H9 (cell line): ENCODE measurements at regions not wholly inside any gene's neighbourhood (a gene's known extent, or its start where the extent isn't known, plus 50 kb on each side); places are given as distances from the start of the nearest gene placed in this dataset.

Source experiments
- DNase-seq: peaks from one replicate; pipeline ENCODE4 v3.0.0-alpha.2; 2017
- H2AFZ ChIP-seq: one replicate; pipeline ENCODE4 v1.6.1; 2013; ENCODE audit warnings: mild to moderate bottlenecking, low read length, control low read depth, moderate library complexity
- H2AK5ac ChIP-seq: 2 replicates; pipeline ENCODE4 v1.6.1; 2013; ENCODE audit warnings: low read length, control low read depth, mixed read lengths; ENCODE audit not compliant: insufficient read length
- H2BK120ac ChIP-seq: one replicate; pipeline ENCODE4 v1.6.1; 2013; ENCODE audit warnings: low read depth, mild to moderate bottlenecking, low read length, control low read depth, inconsistent platforms; ENCODE audit not compliant: poor library complexity, severe bottlenecking
- H2BK12ac ChIP-seq: 2 replicates; pipeline ENCODE4 v1.6.1; 2013; ENCODE audit warnings: low read length, control low read depth, mixed read lengths, low read depth; ENCODE audit not compliant: insufficient read length
- H2BK15ac ChIP-seq: 2 replicates; pipeline ENCODE4 v1.6.1; 2013; ENCODE audit warnings: low read depth, low read length, control low read depth
- H2BK20ac ChIP-seq: one replicate; pipeline ENCODE4 v1.6.1; 2013; ENCODE audit warnings: low read depth, mild to moderate bottlenecking, low read length, control low read depth, inconsistent platforms; ENCODE audit not compliant: poor library complexity, severe bottlenecking
- H2BK5ac ChIP-seq: 2 replicates; pipeline ENCODE4 v1.6.1; 2013; ENCODE audit warnings: low read length, control low read depth, mixed read lengths; ENCODE audit not compliant: insufficient read length
- H3K14ac ChIP-seq: 2 replicates; pipeline ENCODE4 v1.6.1; 2013; ENCODE audit warnings: low read length, control low read depth; ENCODE audit not compliant: insufficient read depth
- H3K18ac ChIP-seq: 2 replicates; pipeline ENCODE4 v1.6.1; 2013; ENCODE audit warnings: low read depth, mild to moderate bottlenecking, mixed read lengths, low read length, control low read depth; ENCODE audit not compliant: insufficient read length
- H3K23ac ChIP-seq: 2 replicates; pipeline ENCODE4 v1.6.1; 2013; ENCODE audit warnings: low read length, control low read depth, mixed read lengths, low read depth; ENCODE audit not compliant: insufficient read length
- H3K23me2 ChIP-seq: 2 replicates; pipeline ENCODE4 v1.6.1; 2013; ENCODE audit warnings: low read depth, mild to moderate bottlenecking, mixed read lengths, low read length, control low read depth; ENCODE audit not compliant: insufficient read length, poor library complexity, severe bottlenecking
- H3K27ac ChIP-seq: 2 replicates; pipeline ENCODE4 v1.5.1; 2013; ENCODE audit warnings: low read length, control low read depth, mixed read lengths, low read depth; ENCODE audit not compliant: insufficient read length
- H3K27me3 ChIP-seq: 2 replicates; pipeline ENCODE4 v1.6.1; 2013; ENCODE audit warnings: low read length, control low read depth, inconsistent platforms; ENCODE audit not compliant: insufficient read depth
- H3K4ac ChIP-seq: 2 replicates; pipeline ENCODE4 v1.6.1; 2013; ENCODE audit warnings: low read depth, mild to moderate bottlenecking, control low read depth, inconsistent platforms, low read length, moderate library complexity
- H3K4me1 ChIP-seq: 2 replicates; pipeline ENCODE4 v1.6.1; 2013; ENCODE audit warnings: low read length, control low read depth, inconsistent platforms; ENCODE audit not compliant: insufficient read depth
- H3K4me2 ChIP-seq: 2 replicates; pipeline ENCODE4 v1.6.1; 2013; ENCODE audit warnings: low read length, control low read depth, mixed read lengths; ENCODE audit not compliant: insufficient read length, insufficient read depth
- H3K56ac ChIP-seq: 2 replicates; pipeline ENCODE4 v1.6.1; 2013; ENCODE audit warnings: low read depth, mild to moderate bottlenecking, mixed read lengths, low read length, control low read depth; ENCODE audit not compliant: insufficient read length
- H3K79me1 ChIP-seq: 2 replicates; pipeline ENCODE4 v1.6.1; 2013; ENCODE audit warnings: low read depth, mild to moderate bottlenecking, moderate library complexity, low read length, control low read depth, inconsistent platforms; ENCODE audit not compliant: insufficient read depth, poor library complexity, severe bottlenecking
- H3K79me2 ChIP-seq: 2 replicates; pipeline ENCODE4 v1.6.1; 2013; ENCODE audit warnings: low read length, control low read depth, inconsistent platforms; ENCODE audit not compliant: insufficient read depth
- H3K9ac ChIP-seq: 2 replicates; pipeline ENCODE4 v1.6.1; 2013; ENCODE audit warnings: low read length, control low read depth, mixed read lengths; ENCODE audit not compliant: insufficient read length; ENCODE audit errors: extremely low read depth
- H3K9me3 ChIP-seq: one replicate; pipeline ENCODE4 v1.6.1; 2013; ENCODE audit warnings: low read depth, low read length, inconsistent platforms; ENCODE audit not compliant: control insufficient read depth
- H3T11ph ChIP-seq: one replicate; pipeline ENCODE4 v1.6.1; 2013; ENCODE audit warnings: mild to moderate bottlenecking, low read length, control low read depth, inconsistent platforms
- H4K20me1 ChIP-seq: one replicate; pipeline ENCODE4 v1.6.1; 2013; ENCODE audit not compliant: control insufficient read depth, insufficient read length, insufficient read depth
- H4K5ac ChIP-seq: 2 replicates; pipeline ENCODE4 v1.6.1; 2013; ENCODE audit warnings: low read depth, mild to moderate bottlenecking, mixed read lengths, low read length, control low read depth; ENCODE audit not compliant: insufficient read length
- H4K8ac ChIP-seq: replicated peaks from 2 replicates; pipeline ENCODE4 v1.6.1; 2013; ENCODE audit warnings: low read length, control low read depth, mixed read lengths, low read depth; ENCODE audit not compliant: insufficient read length
- H4K91ac ChIP-seq: 2 replicates; pipeline ENCODE4 v1.6.1; 2013; ENCODE audit warnings: low read depth, mild to moderate bottlenecking, moderate library complexity, mixed read lengths, low read length, control low read depth; ENCODE audit not compliant: insufficient read length
- H3K27ac Mint-ChIP-seq, 3 experiments: 2 replicates in 2 of 3; 3 replicates in 1 of 3; pipeline ENCODE4 v1.8.0; 2020 to 2021; ENCODE audit warnings: mixed read lengths in 3 of 3, mild to moderate bottlenecking in 1 of 3, moderate library complexity in 1 of 3
- H3K27me3 Mint-ChIP-seq: 2 replicates; pipeline ENCODE4 v1.8.0; 2021; ENCODE audit warnings: low read depth, mild to moderate bottlenecking, moderate library complexity, mixed read lengths
- H3K36me3 Mint-ChIP-seq, 3 experiments: 2 replicates in 2 of 3; 3 replicates in 1 of 3; pipeline ENCODE4 v1.8.0; 2020 to 2021; ENCODE audit warnings: low read depth in 3 of 3, mixed read lengths in 3 of 3; ENCODE audit not compliant: insufficient read depth in 1 of 3
- H3K4me1 Mint-ChIP-seq, 2 experiments: 2 replicates each; pipeline ENCODE4 v1.8.0; 2020; ENCODE audit warnings: mixed read lengths in 2 of 2
- H3K4me3 Mint-ChIP-seq, 2 experiments: 2 replicates in 1 of 2; 3 replicates in 1 of 2; pipeline ENCODE4 v1.8.0; 2020 to 2021; ENCODE audit warnings: mild to moderate bottlenecking in 2 of 2, mixed read lengths in 2 of 2, moderate library complexity in 1 of 2
- H3K9me3 Mint-ChIP-seq, 2 experiments: 2 replicates in 1 of 2; 3 replicates in 1 of 2; pipeline ENCODE4 v1.8.0; 2020; ENCODE audit warnings: mild to moderate bottlenecking in 2 of 2, mixed read lengths in 2 of 2, moderate library complexity in 1 of 2
- CTCF ChIP-seq: fragments of 200-600 bp; sonication (generic); conservative IDR thresholded peaks from 3 replicates; pipeline ENCODE4 v1.8.0; 2021; ENCODE audit warnings: antibody characterized with exemption, mild to moderate bottlenecking
- WGBS: extraction: QIAGEN DNeasy Blood & Tissue Kit; methylation state at CpG from one replicate; pipeline ENCODE4 v1.1.7; 2013; ENCODE audit warnings: missing lambda C conversion rate, low lambda C conversion rate, mixed read lengths; ENCODE audit not compliant: insufficient read length; ENCODE audit errors: extremely low coverage; 5-methylcytosine and 5-hydroxymethylcytosine counted together

DNA sequence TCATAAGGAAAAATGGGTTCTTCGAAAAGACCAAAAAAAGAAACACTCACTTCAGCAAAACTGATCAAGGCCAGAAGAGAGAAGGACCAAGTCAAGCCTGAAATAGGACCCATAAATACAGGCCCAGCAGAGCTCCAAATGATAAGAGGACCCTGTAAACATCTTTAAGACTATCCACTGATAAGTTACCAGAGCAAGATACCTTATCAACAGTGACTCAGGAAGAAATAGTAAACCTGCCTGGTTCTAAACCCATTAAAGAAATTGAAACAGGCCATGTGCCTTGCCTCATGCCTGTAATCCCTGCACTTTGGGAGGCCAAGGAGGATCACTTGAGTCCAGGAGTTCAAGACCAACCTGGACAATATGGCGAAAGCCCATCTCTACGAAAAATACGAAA, 81.8 kb upstream of the ERRFI1 start:
- no peaks in the 10 kb centered on the region for H3K9me3 ChIP-seq
- Mint-ChIP-seq H3K27me3 (no peaks in the 10 kb centered on the region), H3K36me3 (peaks cover 0 to 2% (median 0%) of the 10 kb centered on the region in 3 experiments; a peak in 2 of 7 replicates), H3K4me3 (no peak overlapping the region), H3K9me3 (peaks cover 0 to 3% of the 10 kb centered on the region in 2 experiments; a peak in 4 of 5 replicates), H3K27ac (no peak overlapping the region), H3K4me1 (peaks cover 0 to 9% of the 10 kb centered on the region in 2 experiments; a peak in 3 of 4 replicates)
- WGBS = no CpG with 5 or more reads among the region's 4 CpGs
- no peaks in the 10 kb centered on the region for H3K79me1 ChIP-seq
- H2BK20ac ChIP-seq = no peak overlapping the region
- DNase-seq = no peak
- H3K79me2 ChIP-seq = no peaks in the 10 kb centered on the region
- no peak overlapping the region for H3K14ac ChIP-seq
- H3K4me1 ChIP-seq = no peaks in the 10 kb centered on the region
- H2BK5ac ChIP-seq = no peak overlapping the region
- H3K23me2 ChIP-seq = no peaks in the 10 kb centered on the region
- no peak overlapping the region for H3K9ac ChIP-seq
- no peak overlapping the region for H3T11ph ChIP-seq
- H3K27me3 ChIP-seq = no peaks in the 10 kb centered on the region
- no peak overlapping the region for H2AFZ ChIP-seq
- no peak overlapping the region for H4K91ac ChIP-seq
- H3K27ac ChIP-seq = no peak overlapping the region
- no peak overlapping the region for H2BK120ac ChIP-seq
- no peak overlapping the region for H2BK15ac ChIP-seq
- H4K8ac ChIP-seq = no peak overlapping the region
- H3K4ac ChIP-seq = no peak overlapping the region
- H2AK5ac ChIP-seq = no peak overlapping the region
- H3K23ac ChIP-seq = no peak overlapping the region
- H2BK12ac ChIP-seq = no peak overlapping the region
- no peak for TF ChIP-seq CTCF
- no peak overlapping the region for H3K56ac ChIP-seq
- H3K18ac ChIP-seq = no peak overlapping the region
- no peaks in the 10 kb centered on the region for H4K20me1 ChIP-seq
- no peak overlapping the region for H3K4me2 ChIP-seq
- H4K5ac ChIP-seq = no peak overlapping the region
